ENCODE measurements at regions not wholly inside any gene's neighbourhood (a gene's known extent, or its start where the extent isn't known, plus 50 kb on each side); places are given as distances from the start of the nearest gene placed in this dataset.
"Not testable (repeated sequence)": the region's sequence is repeated elsewhere in the genome, so short reads cannot be mapped to it uniquely, and the experiment has no call there.

DNA sequence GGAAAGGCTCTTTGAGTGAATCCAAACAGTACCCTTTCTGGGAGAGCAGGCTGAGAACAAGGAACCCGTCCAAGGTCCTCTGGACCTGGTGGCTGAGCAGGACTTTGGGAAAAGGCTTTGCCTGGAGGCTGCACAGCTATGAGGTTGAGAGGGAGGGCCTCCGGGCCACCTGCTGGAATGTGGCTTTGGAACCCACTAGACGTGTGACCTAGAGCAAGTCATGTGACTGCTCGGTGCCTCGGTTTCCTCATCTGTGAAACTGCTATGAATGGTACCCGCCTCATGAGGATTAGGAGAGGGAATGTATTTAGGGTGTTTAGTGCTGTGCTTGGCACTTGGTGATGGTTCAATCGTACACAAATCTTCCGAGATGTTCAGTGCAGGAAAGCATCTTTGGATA, 50.4 kb downstream of the HAPSTR1 start:
- no peak for DNase-seq

DNA sequence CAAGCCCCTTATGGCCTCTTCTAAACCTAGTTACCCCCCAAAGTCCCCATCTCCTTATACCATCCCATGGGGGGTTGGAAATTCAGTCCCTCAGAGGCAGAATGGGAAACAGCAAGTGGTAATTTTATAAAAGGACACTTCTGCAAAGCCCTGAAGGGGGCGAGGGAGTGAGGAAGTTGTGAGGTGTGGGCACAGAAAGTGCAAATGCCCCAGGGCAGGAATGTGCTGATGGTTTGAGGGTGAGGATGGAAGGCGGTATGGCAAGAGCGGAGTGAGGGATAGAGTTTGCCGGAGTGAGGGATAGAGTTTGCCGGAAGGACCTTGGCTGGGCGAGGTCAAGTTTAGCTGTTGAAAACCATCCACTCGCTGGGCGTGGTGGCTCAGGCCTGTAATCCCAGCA, 52.7 kb downstream of the HAPSTR1 start:
- DNase-seq: no peak

DNA sequence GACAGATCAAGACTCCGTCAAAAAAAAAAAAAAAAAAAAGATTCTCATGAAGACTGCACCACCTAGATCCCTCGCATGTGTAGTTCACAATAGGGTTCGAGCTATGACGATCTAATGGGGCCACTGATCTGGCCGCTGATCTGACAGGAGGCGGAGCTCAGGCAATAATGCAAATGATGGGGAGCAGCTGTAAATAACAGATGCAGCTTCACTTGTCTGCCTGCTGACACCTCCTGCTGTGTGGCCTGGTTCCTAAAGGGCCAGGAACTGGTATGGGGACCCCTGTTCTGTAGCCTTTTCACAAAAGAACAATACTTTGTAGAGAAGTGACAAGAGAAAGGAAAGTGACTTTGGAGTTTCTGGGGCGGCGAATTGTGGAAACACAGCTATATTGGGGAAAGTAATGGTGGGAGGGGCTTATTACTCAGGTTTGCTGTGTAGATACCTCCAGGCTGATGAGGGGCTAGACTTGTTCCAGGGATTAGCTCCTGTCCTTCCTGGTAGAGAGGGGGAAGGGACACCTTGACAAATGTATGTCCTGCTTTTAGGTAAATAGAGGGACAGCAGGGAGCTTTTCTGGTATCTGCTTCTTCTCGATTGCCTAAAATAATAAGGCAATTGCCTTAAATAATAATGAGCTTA, 57.1 kb downstream of the HAPSTR1 start:
- no peak for DNase-seq

DNA sequence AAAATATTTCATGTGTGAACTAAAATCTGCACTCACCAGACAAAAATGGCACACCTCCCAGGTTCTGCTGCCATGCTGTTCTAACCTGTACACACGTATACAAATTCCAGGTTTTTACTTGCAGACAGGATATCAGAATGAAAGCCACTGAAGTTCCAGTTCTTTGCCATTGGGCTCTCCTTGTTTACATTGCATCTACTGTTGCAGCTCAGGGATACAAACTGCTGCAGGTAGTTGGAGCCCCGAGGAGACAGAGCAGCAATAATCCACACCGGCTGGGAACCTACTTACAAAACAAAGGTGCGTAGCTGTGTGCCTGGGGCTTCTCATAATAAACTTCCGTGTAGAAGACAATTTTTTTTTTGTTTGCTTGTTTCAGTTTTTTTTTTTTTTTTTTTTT, 59.6 kb downstream of the HAPSTR1 start:
- DNase-seq: no peak

DNA sequence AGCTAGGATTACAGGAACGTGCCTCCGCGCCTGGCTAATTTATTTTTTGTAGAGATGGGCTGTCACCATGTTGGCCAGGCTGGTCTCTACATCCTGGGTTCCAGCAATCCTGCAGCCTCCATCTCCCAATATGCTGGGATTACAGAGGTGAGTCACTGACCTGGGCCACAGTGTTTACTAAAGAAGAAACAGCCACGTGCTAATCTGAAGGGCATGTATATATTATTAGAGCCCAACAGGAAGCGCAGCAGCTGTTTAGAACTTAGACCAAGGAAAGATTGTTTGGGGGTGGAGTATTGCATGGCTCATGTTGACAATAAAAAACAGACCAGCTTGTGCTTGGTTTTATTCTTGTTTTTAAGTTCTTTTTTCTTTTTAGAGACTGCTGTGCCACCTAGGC, 60.2 kb downstream of the HAPSTR1 start:
- DNase-seq: no peak

DNA sequence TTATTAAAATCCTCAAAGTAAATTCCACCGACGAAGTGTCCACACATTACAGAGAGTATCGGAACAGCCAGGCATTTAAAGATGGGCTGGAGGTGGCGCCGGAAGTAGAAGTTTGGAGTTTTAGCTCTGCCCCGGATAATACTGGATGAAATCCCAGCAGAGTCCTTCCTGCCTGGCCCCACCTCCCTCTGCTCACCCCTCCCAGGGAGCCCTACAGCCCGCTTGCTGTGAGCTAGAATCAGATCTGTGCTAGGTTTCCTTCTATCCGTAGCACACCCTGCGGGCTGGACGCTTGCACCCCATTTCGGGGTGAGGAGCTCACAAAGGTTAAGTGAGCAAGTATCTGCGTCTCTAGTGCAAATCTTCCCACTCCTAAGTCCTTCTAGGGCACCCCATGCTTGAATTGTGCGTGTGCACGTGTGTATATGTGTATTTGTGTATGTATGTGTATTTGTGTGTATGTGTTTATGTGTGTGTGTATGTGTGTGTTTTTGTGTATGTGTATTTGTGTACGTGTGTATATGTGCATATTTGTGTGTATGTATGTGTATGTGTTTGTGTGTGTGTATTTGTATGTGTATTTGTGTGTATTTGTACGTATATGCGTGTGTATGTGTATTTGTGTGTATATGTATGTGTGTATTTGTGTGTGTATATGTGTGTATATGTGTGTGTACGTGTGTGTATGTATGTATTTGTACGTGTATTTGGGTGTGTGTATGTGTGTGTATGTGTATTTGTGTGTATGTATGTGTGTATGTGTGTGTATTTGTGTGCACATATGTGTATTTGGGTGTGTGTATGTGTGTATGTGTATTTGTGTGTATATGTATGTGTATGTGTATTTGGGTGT, 61.4 kb downstream of the HAPSTR1 start:
- no peak for DNase-seq

DNA sequence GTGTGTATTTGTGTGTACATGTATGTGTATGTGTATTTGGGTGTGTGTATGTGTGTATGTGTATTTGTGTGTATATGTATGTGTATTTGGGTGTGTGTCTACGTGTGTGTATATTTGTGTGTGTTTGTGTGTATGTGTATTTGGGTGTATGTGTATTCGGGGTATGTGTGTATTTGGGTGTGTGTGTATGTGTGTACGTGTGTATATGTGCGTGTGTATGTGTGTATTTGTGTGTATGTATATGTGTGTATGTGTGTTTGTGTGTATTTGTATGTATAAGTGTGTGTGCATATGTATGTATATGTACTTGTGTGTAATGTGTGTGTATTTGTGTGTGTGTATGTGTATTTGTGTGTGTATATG, 62.0 kb downstream of the HAPSTR1 start:
- no peak for DNase-seq

DNA sequence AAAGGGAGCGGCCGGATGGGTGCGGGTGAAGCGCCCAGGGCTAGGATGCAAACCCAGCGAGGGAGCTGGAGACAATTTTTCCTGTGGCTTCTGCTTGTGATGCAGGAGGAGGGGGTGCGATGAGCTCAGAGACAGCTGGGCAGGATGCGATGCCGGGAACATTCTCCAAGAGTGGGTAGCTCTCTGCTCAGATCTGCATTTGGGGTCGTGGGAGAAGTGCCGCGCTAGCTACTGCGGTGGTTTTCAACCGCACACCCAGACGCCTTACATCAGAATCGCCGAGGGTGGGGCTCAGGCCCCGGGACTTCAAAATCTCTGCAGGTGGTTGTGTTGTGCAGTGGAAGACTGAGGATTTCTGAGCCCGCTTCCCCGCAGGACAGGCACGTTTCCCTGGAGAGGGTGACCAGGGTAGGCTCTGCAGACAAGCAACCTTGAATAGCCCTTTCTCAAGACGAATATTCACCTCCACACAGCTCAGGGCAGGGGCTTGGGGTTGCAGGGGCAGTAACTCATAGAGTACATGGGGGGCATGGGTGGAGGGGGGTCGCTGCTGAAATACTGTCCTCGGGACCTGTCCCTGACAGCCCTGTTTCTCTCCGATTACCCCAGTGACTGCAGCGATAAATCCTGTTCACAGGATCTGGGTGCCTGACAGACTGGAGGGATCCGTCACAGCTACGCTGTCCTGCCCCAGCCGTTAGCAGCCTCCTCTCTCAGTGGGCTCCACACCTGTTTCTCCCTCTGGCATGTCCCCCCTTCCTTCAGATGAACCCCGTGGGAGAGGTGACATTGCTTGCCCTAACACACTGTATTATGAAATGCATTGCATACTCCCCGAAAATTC, 63.3 kb downstream of the HAPSTR1 start:
- no peak for DNase-seq

DNA sequence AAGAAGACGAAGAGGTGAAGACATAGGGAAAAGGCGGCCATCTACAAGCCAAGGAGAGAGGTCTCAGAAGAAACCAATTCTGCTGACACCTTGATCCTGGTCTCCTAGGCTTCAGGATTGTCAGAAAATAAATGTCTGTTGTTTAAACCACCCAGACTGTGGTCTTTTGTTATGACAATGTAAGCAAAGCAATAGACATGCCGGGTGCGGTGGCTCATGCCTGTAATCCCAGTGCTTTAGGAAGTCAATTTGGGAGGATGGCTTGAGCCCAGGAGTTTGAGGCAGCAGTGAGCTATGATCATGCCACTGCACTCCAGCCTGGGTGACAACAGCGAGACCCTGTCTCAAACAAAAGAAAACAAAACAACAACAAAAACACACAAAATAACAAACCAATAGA, 64.4 kb downstream of the HAPSTR1 start:
- no peak for DNase-seq

DNA sequence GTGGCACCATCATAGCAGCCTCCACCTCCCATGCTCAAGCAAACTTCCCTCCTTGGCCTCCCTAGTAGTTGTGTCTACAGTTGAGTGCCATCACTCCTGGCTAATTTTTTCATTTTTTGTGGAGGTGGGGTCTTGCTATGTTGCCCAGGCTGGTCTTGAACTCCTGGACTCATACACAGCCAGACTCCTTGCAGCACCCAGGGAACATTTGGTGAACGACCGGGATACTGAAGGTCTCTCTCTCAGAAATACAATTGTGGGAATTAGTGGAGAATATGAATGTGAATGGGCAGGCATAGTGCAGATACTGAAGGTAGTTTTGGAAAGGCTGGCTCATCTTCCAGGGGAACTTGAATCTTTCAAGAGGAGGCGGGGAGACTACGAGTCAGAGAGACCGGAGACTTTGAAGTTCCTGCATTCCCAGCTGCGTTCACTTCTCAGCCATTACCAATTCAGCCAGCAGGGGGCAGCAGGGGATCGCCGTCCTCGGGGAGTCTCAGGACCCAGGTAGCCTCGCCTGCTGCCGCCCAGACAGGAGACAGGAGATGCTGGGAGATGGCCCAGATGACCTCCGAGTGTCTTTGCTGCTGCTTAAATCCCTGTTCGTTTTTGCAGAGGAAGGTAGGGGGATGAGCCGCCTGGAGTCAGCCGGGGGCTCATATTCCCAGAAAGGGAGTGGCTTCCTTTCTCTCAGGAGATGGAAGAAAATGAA, 68.6 kb downstream of the HAPSTR1 start:
- DNase-seq: peak; percentile 70

DNA sequence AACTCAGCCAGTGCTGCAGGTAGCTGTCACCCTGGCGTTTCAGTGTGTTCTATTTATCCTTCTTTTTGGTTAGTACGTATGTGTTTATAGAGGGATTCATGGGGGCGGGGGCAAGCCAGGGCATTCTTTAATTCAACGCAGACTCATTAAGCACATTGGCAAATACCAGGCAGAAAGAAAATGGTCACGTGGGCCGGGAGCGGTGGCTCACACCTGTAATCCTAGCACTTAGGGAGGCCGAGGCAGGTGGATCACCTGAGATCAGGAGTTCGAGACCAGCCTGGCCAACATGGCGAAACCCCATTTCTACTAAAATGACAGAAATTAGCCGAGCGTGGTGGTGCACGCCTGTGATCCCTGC, 69.1 kb downstream of the HAPSTR1 start:
- DNase-seq: no peak

DNA sequence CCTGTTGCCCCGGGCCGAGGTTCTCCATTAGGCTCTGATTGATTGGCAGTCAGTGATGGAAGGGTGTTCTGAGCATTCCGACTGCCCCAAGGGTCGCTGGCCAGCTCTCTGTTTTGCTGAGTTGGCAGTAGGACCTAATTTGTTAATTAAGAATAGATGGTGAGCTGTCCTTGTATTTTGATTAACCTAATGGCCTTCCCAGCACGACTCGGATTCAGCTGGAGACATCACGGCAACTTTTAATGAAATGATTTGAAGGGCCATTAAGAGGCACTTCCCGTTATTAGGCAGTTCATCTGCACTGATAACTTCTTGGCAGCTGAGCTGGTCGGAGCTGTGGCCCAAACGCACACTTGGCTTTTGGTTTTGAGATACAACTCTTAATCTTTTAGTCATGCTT, 74.2 kb downstream of the HAPSTR1 start:
- no peak for DNase-seq

DNA sequence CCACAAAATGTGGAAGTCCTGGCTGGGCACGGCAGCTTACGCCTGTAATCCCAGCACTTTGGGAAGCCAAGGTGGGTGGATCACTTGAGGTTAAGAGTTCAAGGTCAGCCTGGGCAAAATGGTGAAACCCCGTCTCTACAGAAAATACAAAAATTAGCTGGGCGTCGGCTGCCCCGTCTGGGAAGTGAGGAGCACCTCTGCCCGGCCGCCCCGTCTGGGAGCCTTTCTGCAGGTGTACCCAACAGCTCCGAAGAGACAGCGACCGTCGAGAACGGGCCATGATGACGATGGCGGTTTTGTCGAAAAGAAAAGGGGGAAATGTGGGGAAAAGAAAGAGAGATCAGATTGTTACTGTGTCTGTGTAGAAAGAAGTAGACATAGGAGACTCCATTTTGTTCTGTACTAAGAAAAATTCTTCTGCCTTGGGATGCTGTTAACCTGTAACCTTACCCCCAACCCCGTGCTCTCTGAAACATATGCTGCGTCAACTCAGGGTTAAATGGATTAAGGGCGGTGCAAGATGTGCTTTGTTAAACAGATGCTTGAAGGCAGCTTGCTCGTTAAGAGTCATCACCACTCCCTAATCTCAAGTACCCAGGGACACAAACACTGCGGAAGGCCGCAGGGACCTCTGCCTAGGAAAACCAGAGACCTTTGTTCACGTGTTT, 75.0 kb downstream of the HAPSTR1 start:
- DNase-seq: not testable (repeated sequence)

DNA sequence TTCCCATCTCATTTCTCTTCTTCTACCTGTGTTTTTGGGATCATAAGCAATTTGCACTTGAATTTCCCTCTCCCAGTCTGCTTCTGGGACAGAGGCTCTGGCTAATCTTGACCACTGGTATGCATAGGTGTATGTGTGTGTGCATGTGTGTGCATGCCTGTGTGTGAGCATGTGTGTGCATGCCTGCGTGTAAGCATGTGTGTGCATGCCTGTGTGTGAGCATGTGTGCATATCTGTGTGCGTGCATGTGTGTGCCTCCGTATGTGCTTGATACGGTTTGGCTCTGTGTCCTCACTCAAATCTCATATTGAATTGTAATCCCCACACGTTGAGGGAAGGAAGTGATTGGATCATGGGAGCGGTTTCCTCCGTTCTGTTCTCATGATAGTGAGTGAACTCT, 77.7 kb downstream of the HAPSTR1 start:
- DNase-seq: no peak

DNA sequence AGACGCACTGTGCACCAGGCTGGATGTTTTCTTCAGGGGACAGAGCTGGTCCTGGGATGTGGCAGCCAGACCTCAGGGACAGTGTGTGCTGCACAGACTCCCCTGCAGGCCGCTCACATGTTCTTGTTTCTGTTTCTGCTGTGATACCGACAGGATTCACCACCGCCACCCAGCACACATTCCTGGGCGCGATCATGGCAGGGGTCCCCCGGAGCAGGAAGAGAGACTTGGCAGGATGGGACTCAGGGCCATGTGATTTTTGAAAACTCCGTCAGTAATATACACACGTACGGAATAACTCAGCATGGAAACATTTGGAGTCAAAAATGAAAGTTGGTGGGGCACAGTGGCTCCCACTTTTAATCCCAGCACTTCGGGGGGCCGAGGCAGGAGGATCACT, 79.0 kb downstream of the HAPSTR1 start:
- no peak for DNase-seq

DNA sequence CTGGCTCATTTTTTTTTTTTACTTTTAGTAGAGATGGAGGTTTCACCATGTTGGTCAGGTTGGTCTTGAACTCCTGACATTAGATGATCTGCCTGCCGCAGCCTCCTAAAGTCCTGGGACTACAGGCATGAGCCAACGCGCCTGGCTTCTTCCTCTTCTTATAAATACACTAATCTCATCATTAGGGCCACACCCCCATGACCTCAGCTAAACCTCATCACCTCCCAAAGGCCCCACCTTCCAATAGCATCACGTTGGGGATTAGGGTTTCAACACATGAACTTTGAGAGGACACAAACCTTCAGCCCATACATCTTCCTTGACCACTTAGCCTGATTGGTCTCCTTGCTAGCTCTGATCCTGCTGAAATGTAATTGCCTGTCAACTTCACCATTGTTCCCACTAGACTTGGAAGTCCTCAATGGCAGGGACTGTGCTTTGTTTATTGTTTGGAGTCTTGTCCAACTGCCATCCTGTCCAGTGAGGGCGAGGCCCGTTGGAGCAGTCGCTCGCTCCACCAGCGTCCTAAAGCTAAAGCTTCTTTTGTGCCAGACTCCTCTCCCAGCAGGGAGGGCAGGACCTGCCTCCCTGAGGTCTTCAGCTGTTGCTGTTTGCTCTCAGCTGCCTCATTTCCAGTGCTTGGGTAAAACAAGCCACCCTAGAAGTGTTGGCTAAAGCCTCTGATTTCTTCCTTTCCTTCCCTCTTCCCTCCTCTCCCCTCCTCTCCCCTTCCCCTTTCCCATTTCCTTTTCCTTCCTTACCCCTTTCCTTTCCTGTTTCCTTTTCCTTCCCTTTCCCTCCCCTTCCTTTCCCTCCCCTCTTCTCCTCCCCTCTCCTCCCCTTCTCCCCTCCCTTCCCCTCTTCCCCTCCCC, 85.3 kb downstream of the HAPSTR1 start:
- no peak for DNase-seq

DNA sequence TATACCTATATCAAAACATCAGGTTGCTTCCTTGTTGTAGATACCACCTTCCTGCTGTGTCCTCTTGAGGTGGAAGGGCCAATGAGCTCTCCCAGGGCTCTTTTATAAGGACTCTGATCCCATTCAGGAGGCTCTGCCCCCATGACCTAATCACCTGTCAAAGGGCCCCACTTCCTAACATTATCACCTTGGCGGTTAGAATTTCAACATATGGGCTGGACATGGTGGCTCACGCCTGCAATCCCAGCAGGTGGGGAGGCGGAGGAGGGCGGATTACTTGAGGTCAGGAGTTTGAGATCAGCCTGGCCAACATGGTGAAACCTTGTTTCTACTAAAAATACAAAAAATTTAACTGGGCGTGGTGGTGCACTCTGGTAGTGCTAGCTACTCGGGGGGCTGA, 86.4 kb downstream of the HAPSTR1 start:
- no peak for DNase-seq

DNA sequence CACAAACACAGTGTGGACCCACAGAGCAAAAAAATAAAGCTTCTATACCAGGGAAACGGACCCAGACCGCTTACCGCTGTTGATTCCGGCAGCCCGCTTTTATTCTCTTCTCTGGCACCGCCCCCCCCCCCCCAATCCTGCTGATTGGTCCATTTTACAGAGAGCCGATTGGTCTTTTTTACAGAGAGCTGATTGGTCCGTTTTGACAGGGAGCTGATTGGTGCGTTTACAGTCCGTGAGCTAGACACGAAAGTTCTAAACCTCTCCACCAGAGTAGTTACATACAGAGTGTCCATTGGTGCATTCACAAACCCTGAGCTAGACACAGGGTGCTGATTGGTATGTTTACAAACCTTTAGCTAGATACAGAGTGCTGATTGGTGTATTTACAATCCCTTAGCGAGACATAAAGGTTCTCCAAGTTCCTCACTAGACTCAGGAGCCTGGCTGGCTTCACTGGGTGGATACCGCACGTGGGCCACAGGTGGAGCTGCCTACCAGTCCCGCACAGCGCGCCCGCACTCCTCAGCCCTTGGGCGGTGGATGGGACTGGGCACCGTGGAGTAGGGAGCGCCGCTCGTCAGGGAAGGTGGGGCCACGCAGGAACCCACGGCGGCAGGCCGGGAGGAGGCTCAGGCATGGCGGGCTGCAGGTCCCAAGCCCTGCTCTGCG, 92.4 kb downstream of the HAPSTR1 start:
- DNase-seq: no peak

DNA sequence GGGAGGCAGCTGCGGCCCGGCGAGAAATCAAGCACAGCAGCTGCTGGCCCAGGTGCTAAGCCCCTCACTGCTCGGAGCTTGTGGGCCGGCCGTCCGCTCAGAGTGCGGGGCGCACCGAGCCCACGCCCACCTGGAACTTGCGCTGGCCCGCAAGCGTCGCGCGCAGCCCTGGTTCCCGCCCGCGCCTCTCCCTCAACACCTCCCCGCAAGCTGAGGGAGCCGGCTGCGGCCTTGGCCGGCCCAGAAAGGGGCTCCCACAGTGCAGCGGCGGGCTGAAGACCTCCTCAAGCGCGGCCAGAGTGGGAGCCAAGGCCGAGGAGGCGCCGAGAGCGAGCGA, 92.9 kb downstream of the HAPSTR1 start:
- DNase-seq: no peak

DNA sequence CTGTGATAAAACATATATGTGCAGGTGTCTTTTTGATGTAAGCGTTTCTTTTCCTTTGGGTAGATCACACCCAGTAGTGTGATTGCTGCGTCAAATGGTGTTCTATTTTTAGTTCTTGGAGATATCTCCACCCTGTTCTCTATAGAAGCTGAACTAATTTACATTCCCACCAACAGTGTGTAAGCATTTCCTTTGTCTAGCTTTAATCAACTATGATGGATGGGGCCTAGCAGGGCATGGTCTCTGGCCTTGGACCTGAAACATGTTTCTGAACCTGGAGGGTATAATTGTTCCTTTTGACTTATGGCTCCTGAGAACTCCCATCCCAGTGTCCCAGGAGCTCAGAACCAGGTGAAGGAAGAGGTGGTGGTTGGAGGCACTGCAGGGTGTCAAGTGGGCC, 93.9 kb downstream of the HAPSTR1 start:
- DNase-seq: no peak

DNA sequence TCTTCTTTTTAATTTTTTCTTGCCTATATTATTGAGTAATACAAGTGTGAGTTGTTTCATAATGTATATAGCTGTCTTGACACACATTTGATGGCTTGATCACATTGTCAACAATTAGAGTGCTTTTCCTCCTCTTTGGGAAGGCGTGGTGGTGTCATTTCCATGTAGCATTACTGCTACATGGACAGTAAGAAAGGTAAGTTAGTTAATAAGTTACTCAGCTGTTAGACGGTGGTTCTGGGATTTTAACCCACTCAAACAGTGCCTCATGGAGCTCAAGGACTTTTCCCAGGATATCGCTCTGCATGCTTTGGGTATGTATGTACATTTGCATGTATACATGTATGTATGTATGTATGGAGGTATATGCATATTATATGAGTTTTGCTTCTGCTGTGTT, 94.6 kb downstream of the HAPSTR1 start:
- DNase-seq: no peak
